Left kidney (tissue), 1 donor: ENCODE measurements at regions not wholly inside any gene's neighbourhood (a gene's known extent, or its start where the extent isn't known, plus 50 kb on each side); places are given as distances from the start of the nearest gene placed in this dataset.
A peak's percentile ranks its signal among the peaks of the same experiment; 100 is the strongest.

Experiments
- DNase-seq: peaks from one replicate; pipeline ENCODE4 v3.0.0-alpha.2; 2013

DNA sequence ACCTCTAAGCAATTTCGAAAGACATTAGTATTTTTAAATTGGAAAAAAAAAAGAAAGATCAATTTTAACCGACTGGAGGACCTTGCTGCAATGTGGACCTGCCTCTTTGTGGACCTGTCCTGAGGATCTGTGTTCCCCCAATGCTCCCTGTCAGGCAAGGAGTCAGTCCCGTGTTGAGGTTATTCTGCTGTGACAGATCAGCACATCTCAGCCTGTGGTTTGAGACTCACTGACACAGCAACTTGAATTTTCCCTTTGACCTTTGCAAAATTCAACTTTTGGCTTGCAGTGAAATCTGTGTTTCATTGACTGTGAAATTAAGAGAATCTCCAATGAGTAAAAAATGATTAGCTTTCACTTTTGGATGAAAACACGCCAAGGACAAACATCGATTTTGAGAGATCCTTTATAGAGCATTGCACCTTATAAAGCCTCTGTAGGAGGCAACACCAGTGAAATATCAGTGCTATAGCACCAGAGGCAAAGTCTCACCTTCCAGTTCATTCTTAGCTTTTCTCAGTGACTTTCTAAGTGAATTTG is 186.9 kb downstream of the GPAT3 start:
- DNase-seq = no peak

DNA sequence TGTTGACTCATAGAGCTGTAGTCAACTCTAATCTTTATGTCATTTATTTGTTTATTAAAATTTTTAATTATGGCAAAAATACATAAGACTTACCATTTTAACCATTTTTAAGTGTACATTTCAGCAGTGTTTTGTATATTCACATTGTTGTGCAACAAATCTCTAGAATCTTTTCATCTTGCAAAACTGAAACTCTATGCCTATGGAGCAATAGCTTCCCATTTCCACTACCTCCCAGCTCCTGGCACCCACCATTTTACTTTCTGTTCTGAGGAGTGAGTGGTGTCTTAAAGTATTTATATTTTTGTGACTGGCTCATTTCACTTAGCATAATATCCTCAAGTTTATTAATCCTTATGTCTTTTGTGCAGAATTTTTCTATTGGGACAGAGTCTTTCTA is 181.0 kb downstream of the GPAT3 start:
- no peak for DNase-seq

DNA sequence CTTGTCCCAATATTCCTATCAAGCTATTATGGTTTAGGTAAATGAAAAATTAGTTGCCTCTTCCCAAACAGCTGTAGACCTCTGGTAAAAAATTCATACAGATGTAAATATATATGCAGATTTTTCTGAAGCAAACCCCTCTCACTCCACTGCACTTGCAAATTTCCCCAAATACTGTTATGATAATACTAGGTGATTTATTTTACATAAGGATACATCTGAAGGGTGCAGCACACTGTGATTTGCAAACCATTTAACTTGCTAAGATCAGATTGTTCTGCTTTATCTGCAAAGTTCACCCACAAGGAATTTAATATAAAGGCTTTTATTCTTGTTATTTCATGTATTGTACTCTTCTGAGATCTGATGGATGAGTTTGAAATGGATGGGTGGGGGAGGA is 177.0 kb downstream of the GPAT3 start:
- no peak for DNase-seq

GRCh38 chr4:83709627-83710026 is 173.7 kb downstream of the GPAT3 start:
- DNase-seq = no peak

- peak; percentile 19 for DNase-seq
These were observed 172.7 kb downstream of the GPAT3 start for GRCh38 chr4:83708500-83709175.

GRCh38 chr4:83704786-83705185 is 168.9 kb downstream of the GPAT3 start:
- DNase-seq = no peak

- DNase-seq = no peak
These were observed 167.8 kb downstream of the GPAT3 start for GRCh38 chr4:83703752-83704151.

DNA sequence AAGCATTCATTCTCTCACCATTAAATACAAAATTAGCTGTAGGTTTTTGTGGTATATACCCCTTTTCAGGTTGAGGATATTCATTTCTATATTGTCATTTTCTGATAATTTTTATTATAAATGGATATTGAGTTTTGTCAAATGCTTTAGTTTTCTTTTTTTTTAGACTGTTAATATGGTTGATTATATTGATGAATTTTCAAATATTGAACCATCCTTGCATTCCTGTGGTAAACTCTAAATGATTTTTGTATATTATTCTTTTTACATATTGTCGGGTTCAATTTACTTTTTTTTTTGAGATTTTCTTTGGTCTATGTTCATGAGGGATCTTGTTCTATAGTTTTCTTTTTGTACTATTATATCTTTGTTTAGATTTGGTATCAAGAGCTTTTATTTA is 165.1 kb downstream of the GPAT3 start:
- DNase-seq = no peak

GRCh38 chr4:83699358-83699757 is 163.4 kb downstream of the GPAT3 start:
- DNase-seq = no peak

GRCh38 chr4:83692028-83692427 is 156.1 kb downstream of the GPAT3 start:
- no peak for DNase-seq

- no peak for DNase-seq
These were observed 150.3 kb downstream of the GPAT3 start for GRCh38 chr4:83686166-83686565.

GRCh38 chr4:83679692-83680091 is 143.8 kb downstream of the GPAT3 start:
- DNase-seq = no peak

DNA sequence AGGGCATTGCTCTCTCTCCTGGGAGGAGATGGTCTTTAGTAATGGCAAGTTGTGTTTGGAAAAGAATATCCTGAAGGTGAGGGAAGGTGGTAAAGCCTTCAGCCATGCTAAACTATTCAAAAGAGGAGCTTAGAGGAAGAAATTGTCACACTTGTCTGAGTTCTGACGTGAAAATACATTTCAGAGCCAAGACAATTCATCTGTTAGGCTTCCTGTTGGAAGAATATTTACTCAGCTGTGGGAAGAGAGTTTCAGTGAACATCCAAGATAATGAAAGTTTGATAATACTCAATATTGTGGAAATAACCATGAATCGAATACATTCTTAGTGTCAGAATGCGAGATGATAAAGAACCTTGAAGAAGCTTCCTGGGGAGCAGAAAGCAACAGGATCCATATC is 143.3 kb downstream of the GPAT3 start:
- DNase-seq = no peak

DNA sequence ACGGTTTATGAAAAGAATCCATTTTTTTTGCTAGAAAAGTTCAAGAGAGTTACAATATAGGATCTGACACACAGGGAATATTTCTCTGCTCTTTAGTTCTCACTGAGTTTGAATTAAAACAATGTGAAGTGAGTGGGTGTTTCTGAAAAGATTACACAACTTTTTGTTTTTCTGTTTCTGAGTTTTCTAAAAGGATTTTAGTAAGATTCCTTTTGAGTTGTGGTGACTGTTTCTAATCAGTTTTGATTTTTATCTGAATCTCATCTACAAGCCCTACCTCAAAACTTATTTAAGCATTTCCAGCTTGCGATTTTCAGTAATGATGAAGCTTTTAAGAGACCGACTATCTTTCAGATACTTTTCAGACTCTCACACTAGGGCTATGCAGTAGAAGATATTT is 141.7 kb downstream of the GPAT3 start:
- DNase-seq = no peak

GRCh38 chr4:83664741-83665140 is 128.8 kb downstream of the GPAT3 start:
- no peak for DNase-seq

GRCh38 chr4:83664071-83664470 is 128.2 kb downstream of the GPAT3 start:
- DNase-seq = no peak

GRCh38 chr4:83662204-83662603 is 126.3 kb downstream of the GPAT3 start:
- no peak for DNase-seq

GRCh38 chr4:83661359-83661758 is 125.5 kb downstream of the GPAT3 start:
- DNase-seq = no peak

DNA sequence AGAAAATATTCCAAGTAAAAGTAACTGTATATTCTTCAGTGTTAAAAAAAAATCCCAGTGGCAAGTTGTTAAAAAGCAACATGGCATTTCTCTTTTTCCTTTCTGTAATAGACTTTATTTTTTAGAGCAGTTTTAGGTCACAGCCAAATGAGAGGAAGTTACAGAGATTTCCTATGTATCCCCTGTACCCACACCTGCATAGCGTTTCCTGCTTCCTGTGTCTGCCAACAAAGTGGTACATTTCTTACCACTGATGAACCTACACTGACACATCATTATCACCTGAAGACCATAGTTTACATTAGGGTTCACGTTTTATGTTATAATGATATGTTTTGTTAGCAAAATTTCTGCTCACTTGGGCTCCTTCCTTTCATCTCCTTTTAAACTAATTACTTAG is 124.7 kb downstream of the GPAT3 start:
- DNase-seq = no peak

DNA sequence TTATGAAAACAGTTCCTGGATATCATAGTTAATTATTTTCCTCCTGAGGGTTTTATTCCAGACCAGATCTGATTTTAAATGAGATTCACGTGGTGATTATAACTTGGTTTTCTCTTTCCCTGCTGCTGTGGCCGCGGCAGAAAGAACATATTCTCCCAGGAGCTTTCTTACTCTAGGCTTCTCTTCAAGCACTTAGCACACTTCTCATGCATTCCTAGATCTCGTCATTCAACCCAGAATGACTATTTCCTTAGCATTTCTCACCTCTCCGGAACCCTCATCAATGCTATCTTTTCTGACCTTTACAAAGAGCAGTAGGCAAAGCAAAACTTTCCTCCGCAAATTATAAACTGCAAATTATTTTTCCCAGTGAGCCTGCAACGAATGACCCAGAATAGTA is 122.9 kb downstream of the GPAT3 start:
- no peak for DNase-seq

- DNase-seq = no peak
These were observed 121.4 kb downstream of the GPAT3 start for GRCh38 chr4:83657336-83657735.
